GM18502 (cell line): ENCODE measurements at regions not wholly inside any gene's neighbourhood (a gene's known extent, or its start where the extent isn't known, plus 50 kb on each side); places are given as distances from the start of the nearest gene placed in this dataset.
"Not testable (repeated sequence)": the region's sequence is repeated elsewhere in the genome, so short reads cannot be mapped to it uniquely, and the experiment has no call there.

ENCODE experiments used
- ATAC-seq: cut with Tn5 transposase; IDR thresholded peaks from one replicate; pipeline ENCODE4 v1.9.1; 2021; ENCODE audit warnings: mild to moderate bottlenecking; ENCODE audit not compliant: unreplicated experiment, poor library complexity

GRCh38 chr12:124707316-124707715 lies 139.9 kb upstream of the NCOR2 start:
- ATAC-seq: no peak

DNA sequence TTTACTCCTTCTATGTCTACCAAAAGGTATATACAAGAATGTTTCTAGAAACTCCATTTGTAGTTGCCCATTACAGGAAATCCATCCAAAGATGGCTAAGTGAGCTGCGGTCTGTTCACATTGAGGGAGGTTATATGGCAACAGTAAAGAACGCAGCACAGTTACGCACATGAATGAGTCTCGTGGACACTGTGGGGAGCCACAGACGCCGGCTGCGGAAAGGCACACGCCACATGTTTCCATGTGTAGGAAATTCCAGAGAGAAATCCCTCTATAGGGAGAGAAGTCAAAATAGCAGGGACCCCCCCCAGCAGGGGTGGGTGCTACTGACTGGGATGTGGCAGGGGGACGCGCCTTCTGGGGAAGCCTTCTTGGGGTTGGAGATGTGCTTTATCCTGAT lies 139.0 kb upstream of the NCOR2 start:
- no peak for ATAC-seq

- no peak for ATAC-seq
These were observed 138.2 kb upstream of the NCOR2 start for GRCh38 chr12:124705545-124706138.

DNA sequence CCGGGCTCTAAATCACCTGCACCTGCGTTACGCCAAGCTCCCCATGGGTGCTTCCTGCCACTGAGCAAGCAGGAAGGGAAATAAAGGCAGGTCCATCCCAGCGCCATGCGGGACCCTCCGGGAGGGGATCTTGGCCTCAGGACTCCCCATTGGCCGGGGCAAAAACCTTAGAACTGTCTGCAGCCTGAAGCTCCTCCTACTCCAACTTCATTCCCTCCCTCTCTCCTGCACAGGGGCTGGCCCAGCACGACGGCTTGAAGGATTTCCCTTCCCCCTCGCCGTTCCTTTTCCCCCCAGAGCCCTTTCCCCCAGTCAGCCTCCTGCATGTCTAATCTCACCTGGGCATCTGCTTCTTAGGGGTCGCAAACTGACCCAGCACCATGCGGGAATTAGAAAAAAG lies 137.2 kb upstream of the NCOR2 start:
- no peak for ATAC-seq

DNA sequence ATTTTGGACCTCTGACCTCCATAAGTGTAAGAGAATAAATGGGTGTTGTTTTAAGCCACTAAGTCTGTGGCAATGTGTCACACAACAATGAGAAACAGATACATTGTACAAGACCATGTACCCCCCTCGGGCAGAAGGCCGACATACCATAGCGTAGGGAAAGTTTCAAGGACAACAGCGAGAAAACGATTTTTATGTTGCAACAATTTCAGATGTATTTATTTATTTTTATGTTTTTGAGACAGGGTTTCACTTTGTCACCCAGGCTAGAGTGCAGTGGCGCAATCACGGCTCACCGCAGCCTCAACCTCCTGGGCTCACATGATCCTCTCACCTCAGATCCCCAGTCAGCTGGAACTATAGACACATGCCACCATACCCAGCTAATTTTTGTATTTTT lies 136.4 kb upstream of the NCOR2 start:
- no peak for ATAC-seq

GRCh38 chr12:124702736-124703135 lies 135.3 kb upstream of the NCOR2 start:
- ATAC-seq: no peak

GRCh38 chr12:124700810-124701592 lies 133.6 kb upstream of the NCOR2 start:
- ATAC-seq: no peak

GRCh38 chr12:124699909-124700308 lies 132.5 kb upstream of the NCOR2 start:
- ATAC-seq: no peak

GRCh38 chr12:124698998-124699305 lies 131.5 kb upstream of the NCOR2 start:
- no peak for ATAC-seq

DNA sequence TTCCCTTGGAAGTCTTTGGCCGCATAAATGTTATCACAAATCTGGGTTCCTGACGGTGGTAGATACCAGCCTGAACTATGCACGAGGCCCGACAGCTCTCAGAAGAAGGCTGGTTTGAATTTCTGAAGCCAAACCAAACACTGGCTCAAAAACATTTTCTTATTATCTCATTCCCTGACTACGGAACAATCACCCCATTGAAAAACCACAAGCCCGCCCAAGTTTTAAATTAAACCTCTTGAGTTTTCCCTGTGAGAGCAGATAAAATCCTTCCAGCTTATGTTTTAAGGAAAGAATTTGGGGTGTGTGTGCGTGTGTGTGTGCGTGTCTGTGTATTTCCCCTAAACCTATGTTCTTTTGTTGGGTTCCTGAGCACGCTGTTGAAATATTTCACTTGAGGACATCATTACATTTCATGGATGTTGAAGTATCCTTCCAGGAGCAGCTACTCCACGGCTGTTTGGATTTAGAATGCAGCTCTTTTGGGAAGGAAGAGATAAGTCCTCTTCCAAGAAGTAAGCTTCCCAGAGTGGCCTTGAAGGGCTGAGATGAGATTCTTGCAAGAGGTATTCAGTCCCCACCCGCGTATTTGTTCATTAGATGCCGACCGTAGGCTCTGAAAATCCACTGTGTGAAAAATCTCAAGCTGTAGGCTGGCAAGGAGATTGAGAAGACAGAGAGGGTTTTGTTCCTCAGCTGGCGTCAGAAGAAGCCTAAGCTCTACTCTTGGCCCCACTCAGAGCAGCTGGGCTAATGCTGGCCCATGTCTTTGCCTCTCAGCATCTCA lies 131.0 kb upstream of the NCOR2 start:
- ATAC-seq: no peak

- ATAC-seq: not testable (repeated sequence)
These were observed 130.3 kb upstream of the NCOR2 start for GRCh38 chr12:124697722-124698121.

DNA sequence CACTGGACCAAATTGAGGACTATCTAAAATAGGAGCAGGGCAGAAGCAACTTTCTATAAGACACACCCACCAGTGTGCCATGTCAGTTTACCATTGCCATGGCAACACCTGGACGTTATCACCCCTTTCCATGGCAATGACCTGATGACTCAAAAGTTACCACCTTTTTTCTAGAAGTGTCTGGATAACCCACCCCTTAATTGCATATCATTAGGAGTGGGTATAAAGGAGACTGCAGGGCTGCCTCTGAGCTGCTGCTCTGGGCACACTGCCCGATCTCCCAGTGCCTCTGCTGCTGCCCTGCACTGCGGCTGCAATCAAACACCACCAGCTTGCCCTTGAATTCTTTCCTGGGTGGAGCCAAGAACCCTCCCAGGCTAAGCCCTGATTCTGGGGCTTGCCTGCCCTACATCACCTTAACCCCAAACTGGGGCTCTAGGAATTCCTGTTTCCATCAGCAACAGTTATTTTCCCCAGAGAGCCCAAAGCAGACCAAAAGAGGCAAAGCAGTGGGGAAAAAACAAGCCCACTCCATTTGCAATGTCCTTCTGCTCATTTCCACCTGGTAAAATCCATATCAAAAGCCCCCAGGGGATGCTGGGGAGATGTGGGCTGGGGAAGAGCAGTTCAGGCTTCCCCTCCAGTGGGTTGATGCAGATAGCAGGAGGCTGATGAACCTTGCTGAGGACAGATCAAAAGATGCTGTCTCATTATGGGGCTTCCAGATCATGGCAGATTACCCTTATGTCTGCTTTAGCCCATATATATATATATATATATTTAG lies 129.5 kb upstream of the NCOR2 start:
- no peak for ATAC-seq

GRCh38 chr12:124695861-124696260 lies 128.4 kb upstream of the NCOR2 start:
- no peak for ATAC-seq

DNA sequence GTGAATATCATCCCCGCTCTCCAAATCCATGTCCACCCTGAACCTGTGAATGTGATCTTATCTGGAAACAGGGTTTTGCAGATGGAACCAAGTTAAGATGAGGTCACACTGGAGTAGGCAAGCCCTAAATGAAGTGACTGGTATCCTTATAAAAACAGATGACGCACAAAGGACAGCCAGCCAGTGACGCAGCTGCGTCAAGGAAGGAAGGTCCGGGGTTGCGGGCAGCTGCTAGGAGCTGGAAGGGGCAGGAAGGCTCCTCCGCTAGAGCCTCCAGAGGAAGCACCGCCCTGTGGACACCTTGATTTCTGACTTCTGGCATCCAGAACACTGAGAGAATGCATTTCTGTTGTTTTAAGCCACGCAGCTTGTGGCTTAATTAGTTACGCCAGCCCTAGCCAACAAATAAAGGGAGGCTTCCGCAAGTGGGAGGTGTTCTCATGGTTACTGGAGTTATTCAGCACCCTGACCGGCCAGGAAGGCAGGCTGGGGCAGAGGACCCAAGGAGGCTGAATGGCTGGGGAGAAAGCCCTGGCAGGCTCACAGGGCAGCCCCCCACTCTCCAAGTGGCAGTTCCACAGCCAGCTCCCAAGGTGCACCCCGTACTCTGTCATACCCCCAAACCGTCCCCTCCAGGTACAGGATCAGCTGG lies 127.6 kb upstream of the NCOR2 start:
- ATAC-seq: no peak

- ATAC-seq: no peak
These were observed 126.8 kb upstream of the NCOR2 start for GRCh38 chr12:124694250-124694649.

DNA sequence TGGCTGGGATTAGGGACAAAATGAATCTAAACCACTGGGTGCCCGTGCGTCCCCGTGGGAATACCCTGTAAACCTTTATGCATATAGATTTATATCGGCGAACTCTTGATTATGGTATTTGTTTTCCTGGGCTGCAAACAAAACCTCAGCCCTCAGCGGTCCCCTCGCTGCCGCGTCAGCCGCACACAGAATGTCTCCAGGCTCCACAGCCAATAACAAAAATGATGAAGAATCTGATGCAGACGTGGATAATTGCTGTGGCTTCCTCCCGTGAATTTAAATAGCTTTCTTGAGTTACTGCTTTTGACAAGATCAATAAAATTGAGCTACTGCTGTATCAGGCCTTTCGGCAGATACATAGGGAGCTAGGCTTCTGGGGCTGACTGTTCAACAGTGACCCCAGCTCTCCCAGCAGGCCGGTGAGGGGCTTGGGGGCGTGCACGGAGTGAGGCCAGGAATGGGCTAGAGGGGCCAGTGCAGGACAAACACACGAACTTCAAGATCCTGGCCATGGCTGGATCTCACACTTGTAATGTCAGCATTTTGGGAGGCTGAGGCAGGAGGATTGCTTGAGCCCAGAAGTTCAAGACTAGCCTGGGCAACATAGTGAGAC lies 125.8 kb upstream of the NCOR2 start:
- ATAC-seq: no peak

GRCh38 chr12:124692443-124692842 lies 125.0 kb upstream of the NCOR2 start:
- no peak for ATAC-seq

GRCh38 chr12:124691429-124691828 lies 124.0 kb upstream of the NCOR2 start:
- no peak for ATAC-seq

- ATAC-seq: no peak
These were observed 122.2 kb upstream of the NCOR2 start for GRCh38 chr12:124689631-124690030.
